ENCODE measurements at regions not wholly inside any gene's neighbourhood (a gene's known extent, or its start where the extent isn't known, plus 50 kb on each side); places are given as distances from the start of the nearest gene placed in this dataset.

GRCh38 chr7:153657182-153657800 lies 394.9 kb upstream of the DPP6 start:
- TF ChIP-seq CTCF (IDR thresholded peaks at IDR 0.05): no peak
- Histone ChIP-seq H3K4me3 (ENCODE audit: low read depth in 1 of 2, low read length in 1 of 2) (no peak overlapping the region), H3K36me3 (no peaks in the 10 kb centered on the region), H3K4me1 (ENCODE audit: control insufficient read depth in 1 of 2, insufficient read depth in 1 of 2, low read depth in 1 of 2, low read length in 1 of 2) (no peaks in the 10 kb centered on the region), H3K9me3 (no peaks in the 10 kb centered on the region), H3K27me3 (no peaks in the 10 kb centered on the region), H3K27ac (no peak overlapping the region)

GRCh38 chr7:153675131-153675530 lies 377.1 kb upstream of the DPP6 start:
- no peak for TF ChIP-seq CTCF (IDR thresholded peaks at IDR 0.05)
- no peak overlapping the region for H3K4me3 ChIP-seq (ENCODE audit: low read depth in 1 of 2, low read length in 1 of 2)
- H3K4me1 ChIP-seq (ENCODE audit: control insufficient read depth in 1 of 2, insufficient read depth in 1 of 2, low read depth in 1 of 2, low read length in 1 of 2): no peaks in the 10 kb centered on the region
- H3K9me3 ChIP-seq: no peaks in the 10 kb centered on the region
- no peaks in the 10 kb centered on the region for H3K27me3 ChIP-seq
- no peak overlapping the region for H3K27ac ChIP-seq
- no peaks in the 10 kb centered on the region for H3K36me3 ChIP-seq

- H3K36me3 ChIP-seq: no peaks in the 10 kb centered on the region
- no peak for TF ChIP-seq CTCF (IDR thresholded peaks at IDR 0.05)
These were observed 369.6 kb upstream of the DPP6 start for GRCh38 chr7:153682628-153683027.

GRCh38 chr7:153696242-153696641 lies 356.0 kb upstream of the DPP6 start:
- no peaks in the 10 kb centered on the region for H3K4me1 ChIP-seq (ENCODE audit: control insufficient read depth in 1 of 2, insufficient read depth in 1 of 2, low read depth in 1 of 2, low read length in 1 of 2)
- no peaks in the 10 kb centered on the region for H3K9me3 ChIP-seq
- no peak overlapping the region for H3K4me3 ChIP-seq (ENCODE audit: low read depth in 1 of 2, low read length in 1 of 2)
- TF ChIP-seq CTCF (IDR thresholded peaks at IDR 0.05): no peak
- H3K36me3 ChIP-seq: no peaks in the 10 kb centered on the region
- no peak overlapping the region for H3K27ac ChIP-seq
- no peaks in the 10 kb centered on the region for H3K27me3 ChIP-seq

More at GRCh38 chr7:153682628-153683027, 369.6 kb upstream of the DPP6 start:
- Histone ChIP-seq H3K4me3 (ENCODE audit: low read depth in 1 of 2, low read length in 1 of 2) (no peak overlapping the region), H3K4me1 (ENCODE audit: control insufficient read depth in 1 of 2, insufficient read depth in 1 of 2, low read depth in 1 of 2, low read length in 1 of 2) (no peaks in the 10 kb centered on the region), H3K9me3 (no peaks in the 10 kb centered on the region), H3K27me3 (no peaks in the 10 kb centered on the region), H3K27ac (no peak overlapping the region)

- H3K4me3 ChIP-seq (ENCODE audit: low read depth in 1 of 2, low read length in 1 of 2): no peak overlapping the region
- H3K27ac ChIP-seq: no peak overlapping the region
- no peak for TF ChIP-seq CTCF (IDR thresholded peaks at IDR 0.05)
- no peaks in the 10 kb centered on the region for H3K36me3 ChIP-seq
- H3K27me3 ChIP-seq: no peaks in the 10 kb centered on the region
- no peaks in the 10 kb centered on the region for H3K9me3 ChIP-seq
- no peaks in the 10 kb centered on the region for H3K4me1 ChIP-seq (ENCODE audit: control insufficient read depth in 1 of 2, insufficient read depth in 1 of 2, low read depth in 1 of 2, low read length in 1 of 2)
These were observed 354.2 kb upstream of the DPP6 start for GRCh38 chr7:153698046-153698445.

Data from neutrophil (primary cell).